ENCODE measurements at regions not wholly inside any gene's neighbourhood (a gene's known extent, or its start where the extent isn't known, plus 50 kb on each side); places are given as distances from the start of the nearest gene placed in this dataset.

GRCh38 chr7:8965177-8965576, 531.8 kb downstream of the NXPH1 start:
- no peaks in the 10 kb centered on the region for H3K9me3 ChIP-seq (ENCODE audit: control insufficient read depth, low read length)
- ATAC-seq (ENCODE audit: low FRiP score) (no peak), DNase-seq (no peak)
- H3K36me3 ChIP-seq (ENCODE audit: control insufficient read depth in 1 of 2, insufficient read depth in 2 of 2, low read length in 1 of 2): no peaks in the 10 kb centered on the region
- intact Hi-C loops (cut with DNase I): no loop called here
- H3K4me1 ChIP-seq (ENCODE audit: control insufficient read depth in 1 of 2, insufficient read depth in 2 of 2, low read length in 2 of 2): no peaks in the 10 kb centered on the region
- 66 to 75% methylated on average over 3 of the region's 3 CpGs for WGBS, 2 donors
- H3K27me3 ChIP-seq (ENCODE audit: control insufficient read depth in 1 of 2, insufficient read depth in 2 of 2, low read length in 1 of 2): no peaks in the 10 kb centered on the region
- H3K4me3 ChIP-seq (ENCODE audit: low read length in 2 of 2): no peak overlapping the region
- no peak overlapping the region for H3K27ac ChIP-seq (ENCODE audit: low read depth in 1 of 2, low read length in 2 of 2)

GRCh38 chr7:8973601-8974000, 540.2 kb downstream of the NXPH1 start:
- Histone ChIP-seq H3K27ac (ENCODE audit: low read depth in 1 of 2, low read length in 2 of 2) (no peak overlapping the region), H3K4me1 (ENCODE audit: control insufficient read depth in 1 of 2, insufficient read depth in 2 of 2, low read length in 2 of 2) (no peaks in the 10 kb centered on the region), H3K36me3 (ENCODE audit: control insufficient read depth in 1 of 2, insufficient read depth in 2 of 2, low read length in 1 of 2) (no peaks in the 10 kb centered on the region), H3K4me3 (ENCODE audit: low read length in 2 of 2) (no peak overlapping the region), H3K27me3 (ENCODE audit: control insufficient read depth in 1 of 2, insufficient read depth in 2 of 2, low read length in 1 of 2) (no peaks in the 10 kb centered on the region), H3K9me3 (ENCODE audit: control insufficient read depth, low read length) (no peaks in the 10 kb centered on the region)
- intact Hi-C loops (cut with DNase I): no loop called here
- ATAC-seq (ENCODE audit: low FRiP score): no peak
- DNase-seq: no peak
- WGBS, 2 donors: 71 to 82% methylated on average over 3 of the region's 3 CpGs

- ATAC-seq (ENCODE audit: low FRiP score): no peak
- Histone ChIP-seq H3K27me3 (ENCODE audit: control insufficient read depth in 1 of 2, insufficient read depth in 2 of 2, low read length in 1 of 2) (no peaks in the 10 kb centered on the region), H3K9me3 (ENCODE audit: control insufficient read depth, low read length) (no peaks in the 10 kb centered on the region), H3K36me3 (ENCODE audit: control insufficient read depth in 1 of 2, insufficient read depth in 2 of 2, low read length in 1 of 2) (no peaks in the 10 kb centered on the region), H3K27ac (ENCODE audit: low read depth in 1 of 2, low read length in 2 of 2) (no peak overlapping the region), H3K4me1 (ENCODE audit: control insufficient read depth in 1 of 2, insufficient read depth in 2 of 2, low read length in 2 of 2) (no peaks in the 10 kb centered on the region), H3K4me3 (ENCODE audit: low read length in 2 of 2) (no peak overlapping the region)
- DNase-seq: no peak
- intact Hi-C loops (cut with DNase I): no loop called here
Observed at GRCh38 chr7:8975681-8976080, 542.3 kb downstream of the NXPH1 start.

- Histone ChIP-seq H3K36me3 (ENCODE audit: control insufficient read depth in 1 of 2, insufficient read depth in 2 of 2, low read length in 1 of 2) (no peaks in the 10 kb centered on the region), H3K4me1 (ENCODE audit: control insufficient read depth in 1 of 2, insufficient read depth in 2 of 2, low read length in 2 of 2) (no peaks in the 10 kb centered on the region), H3K9me3 (ENCODE audit: control insufficient read depth, low read length) (no peaks in the 10 kb centered on the region), H3K27ac (ENCODE audit: low read depth in 1 of 2, low read length in 2 of 2) (no peak overlapping the region), H3K4me3 (ENCODE audit: low read length in 2 of 2) (no peak overlapping the region), H3K27me3 (ENCODE audit: control insufficient read depth in 1 of 2, insufficient read depth in 2 of 2, low read length in 1 of 2) (no peaks in the 10 kb centered on the region)
- DNase-seq (no peak), ATAC-seq (ENCODE audit: low FRiP score) (no peak)
- 57 to 58% methylated on average over 2 of the region's 2 CpGs for WGBS, 2 donors
- intact Hi-C loops (cut with DNase I): no loop called here
Observed at GRCh38 chr7:8982338-8982992, 549.1 kb downstream of the NXPH1 start.

GRCh38 chr7:8985255-8985654, 551.8 kb downstream of the NXPH1 start:
- H3K36me3 ChIP-seq (ENCODE audit: control insufficient read depth in 1 of 2, insufficient read depth in 2 of 2, low read length in 1 of 2): no peaks in the 10 kb centered on the region
- H3K4me1 ChIP-seq (ENCODE audit: control insufficient read depth in 1 of 2, insufficient read depth in 2 of 2, low read length in 2 of 2): no peaks in the 10 kb centered on the region
- WGBS, 2 donors: 75 to 78% methylated on average over 3 of the region's 3 CpGs
- no peaks in the 10 kb centered on the region for H3K9me3 ChIP-seq (ENCODE audit: control insufficient read depth, low read length)
- ATAC-seq (ENCODE audit: low FRiP score) (no peak), DNase-seq (no peak)
- H3K27ac ChIP-seq (ENCODE audit: low read depth in 1 of 2, low read length in 2 of 2): no peak overlapping the region
- H3K27me3 ChIP-seq (ENCODE audit: control insufficient read depth in 1 of 2, insufficient read depth in 2 of 2, low read length in 1 of 2): no peaks in the 10 kb centered on the region
- intact Hi-C loops (cut with DNase I): no loop called here
- no peak overlapping the region for H3K4me3 ChIP-seq (ENCODE audit: low read length in 2 of 2)

GRCh38 chr7:8988267-8988666, 554.9 kb downstream of the NXPH1 start:
- Histone ChIP-seq H3K36me3 (ENCODE audit: control insufficient read depth in 1 of 2, insufficient read depth in 2 of 2, low read length in 1 of 2) (no peaks in the 10 kb centered on the region), H3K27me3 (ENCODE audit: control insufficient read depth in 1 of 2, insufficient read depth in 2 of 2, low read length in 1 of 2) (no peaks in the 10 kb centered on the region), H3K4me1 (ENCODE audit: control insufficient read depth in 1 of 2, insufficient read depth in 2 of 2, low read length in 2 of 2) (no peaks in the 10 kb centered on the region), H3K4me3 (ENCODE audit: low read length in 2 of 2) (no peak overlapping the region), H3K27ac (ENCODE audit: low read depth in 1 of 2, low read length in 2 of 2) (no peak overlapping the region), H3K9me3 (ENCODE audit: control insufficient read depth, low read length) (no peaks in the 10 kb centered on the region)
- ATAC-seq (ENCODE audit: low FRiP score): no peak
- intact Hi-C loops (cut with DNase I): no loop called here
- 43 to 52% methylated on average over 5 of the region's 5 CpGs for WGBS, 2 donors
- peak in 1 of 2 donors; percentile 50 for DNase-seq

- Histone ChIP-seq H3K27ac (ENCODE audit: low read depth in 1 of 2, low read length in 2 of 2) (no peak overlapping the region), H3K36me3 (ENCODE audit: control insufficient read depth in 1 of 2, insufficient read depth in 2 of 2, low read length in 1 of 2) (no peaks in the 10 kb centered on the region), H3K27me3 (ENCODE audit: control insufficient read depth in 1 of 2, insufficient read depth in 2 of 2, low read length in 1 of 2) (no peaks in the 10 kb centered on the region), H3K4me3 (ENCODE audit: low read length in 2 of 2) (no peak overlapping the region), H3K9me3 (ENCODE audit: control insufficient read depth, low read length) (no peaks in the 10 kb centered on the region), H3K4me1 (ENCODE audit: control insufficient read depth in 1 of 2, insufficient read depth in 2 of 2, low read length in 2 of 2) (no peaks in the 10 kb centered on the region)
- DNase-seq (no peak), ATAC-seq (ENCODE audit: low FRiP score) (no peak)
- intact Hi-C loops (cut with DNase I): no loop called here
- 86% methylated on average over 2 of the region's 2 CpGs for WGBS, 2 donors
Observed at GRCh38 chr7:8991159-8991558, 557.8 kb downstream of the NXPH1 start.

GRCh38 chr7:8998762-8999161, 565.4 kb downstream of the NXPH1 start:
- Histone ChIP-seq H3K36me3 (ENCODE audit: control insufficient read depth in 1 of 2, insufficient read depth in 2 of 2, low read length in 1 of 2) (no peaks in the 10 kb centered on the region), H3K4me3 (ENCODE audit: low read length in 2 of 2) (no peak overlapping the region), H3K27ac (ENCODE audit: low read depth in 1 of 2, low read length in 2 of 2) (no peak overlapping the region), H3K9me3 (ENCODE audit: control insufficient read depth, low read length) (no peaks in the 10 kb centered on the region), H3K27me3 (ENCODE audit: control insufficient read depth in 1 of 2, insufficient read depth in 2 of 2, low read length in 1 of 2) (no peaks in the 10 kb centered on the region), H3K4me1 (ENCODE audit: control insufficient read depth in 1 of 2, insufficient read depth in 2 of 2, low read length in 2 of 2) (no peaks in the 10 kb centered on the region)
- 60 to 63% methylated on average over 7 of the region's 7 CpGs for WGBS, 2 donors
- ATAC-seq (ENCODE audit: low FRiP score): no peak
- intact Hi-C loops (cut with DNase I): no loop called here
- no peak for DNase-seq

- no peak for ATAC-seq (ENCODE audit: low FRiP score)
- no peak for DNase-seq
- Histone ChIP-seq H3K27ac (ENCODE audit: low read depth in 1 of 2, low read length in 2 of 2) (no peak overlapping the region), H3K4me3 (ENCODE audit: low read length in 2 of 2) (no peak overlapping the region), H3K36me3 (ENCODE audit: control insufficient read depth in 1 of 2, insufficient read depth in 2 of 2, low read length in 1 of 2) (no peaks in the 10 kb centered on the region), H3K4me1 (ENCODE audit: control insufficient read depth in 1 of 2, insufficient read depth in 2 of 2, low read length in 2 of 2) (no peaks in the 10 kb centered on the region), H3K27me3 (ENCODE audit: control insufficient read depth in 1 of 2, insufficient read depth in 2 of 2, low read length in 1 of 2) (no peaks in the 10 kb centered on the region), H3K9me3 (ENCODE audit: control insufficient read depth, low read length) (peaks cover 2% of the 10 kb centered on the region)
- WGBS, 2 donors: 19 to 22% methylated on average over 5 of the region's 5 CpGs
- intact Hi-C loops (cut with DNase I): no loop called here
Observed at GRCh38 chr7:9013940-9014339, 580.5 kb downstream of the NXPH1 start.

All from aorta (tissue), 5 donors.